ENCODE measurements at regions not wholly inside any gene's neighbourhood (a gene's known extent, or its start where the extent isn't known, plus 50 kb on each side); places are given as distances from the start of the nearest gene placed in this dataset. TPM values are rescaled to one million over a fixed set of nuclear protein-coding genes. Genes with fewer than 3 reads are reported as not detected.
"Not testable (repeated sequence)": the region's sequence is repeated elsewhere in the genome, so short reads cannot be mapped to it uniquely, and the experiment has no call there.

GRCh38 chr2:216754812-216755211 lies 59.5 kb upstream of the IGFBP5 start:
- Histone ChIP-seq H3K4me3 (ENCODE audit: low read depth, low read length) (no peak overlapping the region), H3K9me3 (ENCODE audit: control insufficient read depth, insufficient read depth, low read length) (no peaks in the 10 kb centered on the region), H3K27me3 (ENCODE audit: control insufficient read depth, insufficient read depth, low read length) (peaks cover 12% of the 10 kb centered on the region), H3K27ac (ENCODE audit: low read depth, low read length) (no peak overlapping the region)
- ChIA-PET CTCF (no interaction called here), POLR2A (no interaction called here)
- TF ChIP-seq, protein P1, sequence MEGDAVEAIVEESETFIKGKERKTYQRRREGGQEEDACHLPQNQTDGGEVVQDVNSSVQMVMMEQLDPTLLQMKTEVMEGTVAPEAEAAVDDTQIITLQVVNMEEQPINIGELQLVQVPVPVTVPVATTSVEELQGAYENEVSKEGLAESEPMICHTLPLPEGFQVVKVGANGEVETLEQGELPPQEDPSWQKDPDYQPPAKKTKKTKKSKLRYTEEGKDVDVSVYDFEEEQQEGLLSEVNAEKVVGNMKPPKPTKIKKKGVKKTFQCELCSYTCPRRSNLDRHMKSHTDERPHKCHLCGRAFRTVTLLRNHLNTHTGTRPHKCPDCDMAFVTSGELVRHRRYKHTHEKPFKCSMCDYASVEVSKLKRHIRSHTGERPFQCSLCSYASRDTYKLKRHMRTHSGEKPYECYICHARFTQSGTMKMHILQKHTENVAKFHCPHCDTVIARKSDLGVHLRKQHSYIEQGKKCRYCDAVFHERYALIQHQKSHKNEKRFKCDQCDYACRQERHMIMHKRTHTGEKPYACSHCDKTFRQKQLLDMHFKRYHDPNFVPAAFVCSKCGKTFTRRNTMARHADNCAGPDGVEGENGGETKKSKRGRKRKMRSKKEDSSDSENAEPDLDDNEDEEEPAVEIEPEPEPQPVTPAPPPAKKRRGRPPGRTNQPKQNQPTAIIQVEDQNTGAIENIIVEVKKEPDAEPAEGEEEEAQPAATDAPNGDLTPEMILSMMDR (IDR thresholded peaks at IDR 0.05; ENCODE audit: low read depth, low read length) = no peak
- DNase-seq (ENCODE audit: low read depth, low spot score) = no peak

- ChIA-PET POLR2A (no interaction called here), CTCF (no interaction called here)
- no peaks in the 10 kb centered on the region for H3K9me3 ChIP-seq (ENCODE audit: control insufficient read depth, insufficient read depth, low read length)
- no peak overlapping the region for H3K27ac ChIP-seq (ENCODE audit: low read depth, low read length)
- H3K27me3 ChIP-seq (ENCODE audit: control insufficient read depth, insufficient read depth, low read length) = peaks cover 12% of the 10 kb centered on the region
- H3K4me3 ChIP-seq (ENCODE audit: low read depth, low read length) = no peak overlapping the region
- no peak for DNase-seq (ENCODE audit: low read depth, low spot score)
- TF ChIP-seq, protein P1 (IDR thresholded peaks at IDR 0.05; ENCODE audit: low read depth, low read length) = no peak
These were observed 59.0 kb upstream of the IGFBP5 start for GRCh38 chr2:216754336-216754735.

DNA sequence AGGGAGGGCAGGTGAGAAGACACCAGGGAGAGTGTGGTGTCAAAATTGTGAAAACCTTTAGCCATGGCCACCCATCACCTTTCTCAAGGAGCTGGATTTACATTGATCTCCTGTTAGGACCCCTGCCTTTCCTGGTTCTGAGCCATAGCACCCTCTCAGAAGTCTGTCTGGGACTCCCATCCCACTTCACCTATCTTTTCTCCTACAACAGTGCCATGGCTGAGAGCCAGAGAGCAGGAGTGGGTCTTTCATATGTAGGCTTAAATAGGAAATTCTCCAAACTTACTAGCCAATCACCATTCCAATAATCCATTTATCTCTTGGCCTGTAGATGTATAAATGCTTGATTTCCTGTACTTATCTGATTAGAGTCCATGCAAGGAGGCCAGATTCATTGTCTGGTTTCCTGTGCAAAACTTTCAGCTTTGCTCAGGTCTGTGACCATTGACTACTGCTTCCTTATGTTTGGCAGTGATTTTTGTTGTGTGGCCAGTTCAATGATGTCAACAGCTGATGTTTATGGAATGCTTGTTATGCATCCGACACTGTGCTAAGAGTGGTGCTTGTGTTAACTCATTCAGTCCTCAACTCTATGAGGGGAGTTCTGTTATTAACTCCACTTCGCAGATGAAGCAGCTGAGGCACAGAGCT lies 57.6 kb upstream of the IGFBP5 start:
- DNase-seq (ENCODE audit: low read depth, low spot score) = no peak
- Histone ChIP-seq H3K9me3 (ENCODE audit: control insufficient read depth, insufficient read depth, low read length) (no peaks in the 10 kb centered on the region), H3K27ac (ENCODE audit: low read depth, low read length) (no peak overlapping the region), H3K27me3 (ENCODE audit: control insufficient read depth, insufficient read depth, low read length) (peaks cover 14% of the 10 kb centered on the region), H3K4me3 (ENCODE audit: low read depth, low read length) (no peak overlapping the region)
- ChIA-PET POLR2A (no interaction called here), CTCF (no interaction called here)
- TF ChIP-seq, protein P1 (IDR thresholded peaks at IDR 0.05; ENCODE audit: low read depth, low read length) = no peak

- CTCF ChIA-PET; DNase-seq (ENCODE audit: low read depth, low spot score); H3K9me3 ChIP-seq (ENCODE audit: control insufficient read depth, insufficient read depth, low read length); H3K27ac ChIP-seq (ENCODE audit: low read depth, low read length); H3K4me3 ChIP-seq (ENCODE audit: low read depth, low read length); POLR2A ChIA-PET: not testable (repeated sequence)
- peaks cover 17% of the 10 kb centered on the region for H3K27me3 ChIP-seq (ENCODE audit: control insufficient read depth, insufficient read depth, low read length)
These were observed 55.4 kb upstream of the IGFBP5 start for GRCh38 chr2:216750750-216751149.

- POLR2A ChIA-PET = not testable (repeated sequence)
These were observed 50.9 kb upstream of the IGFBP5 start for GRCh38 chr2:216746268-216746667.

GRCh38 chr2:216745453-216745852 lies 50.1 kb upstream of the IGFBP5 start:
- H3K27me3 ChIP-seq (ENCODE audit: control insufficient read depth, insufficient read depth, low read length) = peaks cover 4% of the 10 kb centered on the region
- no peak for DNase-seq (ENCODE audit: low read depth, low spot score)
- H3K27ac ChIP-seq (ENCODE audit: low read depth, low read length) = no peak overlapping the region
- TF ChIP-seq, protein P1 (IDR thresholded peaks at IDR 0.05; ENCODE audit: low read depth, low read length) = no peak
- CTCF ChIA-PET = no interaction called here
- H3K4me3 ChIP-seq (ENCODE audit: low read depth, low read length) = no peak overlapping the region
- POLR2A ChIA-PET = no interaction called here
- H3K9me3 ChIP-seq (ENCODE audit: control insufficient read depth, insufficient read depth, low read length) = no peaks in the 10 kb centered on the region

More at GRCh38 chr2:216746268-216746667, 50.9 kb upstream of the IGFBP5 start:
- H3K9me3 ChIP-seq (ENCODE audit: control insufficient read depth, insufficient read depth, low read length); H3K27me3 ChIP-seq (ENCODE audit: control insufficient read depth, insufficient read depth, low read length); H3K4me3 ChIP-seq (ENCODE audit: low read depth, low read length); DNase-seq (ENCODE audit: low read depth, low spot score); CTCF ChIA-PET; H3K27ac ChIP-seq (ENCODE audit: low read depth, low read length): not testable (repeated sequence)

Small RNA genes lying in the stretch of these regions (small RNA-seq; reads per million reads assigned to genes)
- gene RNA5SP120 (ENCODE audit: insufficient read length, low read depth) = not detected
